Osteocyte (in vitro differentiated cells): ENCODE measurements at regions not wholly inside any gene's neighbourhood (a gene's known extent, or its start where the extent isn't known, plus 50 kb on each side); places are given as distances from the start of the nearest gene placed in this dataset.
"Not testable (repeated sequence)": the region's sequence is repeated elsewhere in the genome, so short reads cannot be mapped to it uniquely, and the experiment has no call there.

Experiments used
- DNase-seq: peaks from one replicate; pipeline ENCODE4 v3.0.0; 2021; ENCODE audit warnings: mixed read lengths; ENCODE audit not compliant: unreplicated experiment; ENCODE audit errors: extremely low spot score
- H3K27ac Mint-ChIP-seq: one replicate; pipeline ENCODE4 v1.8.0; 2021; ENCODE audit warnings: mild to moderate bottlenecking, mixed read lengths; ENCODE audit not compliant: unreplicated experiment
- H3K27me3 Mint-ChIP-seq: one replicate; pipeline ENCODE4 v1.8.0; 2021; ENCODE audit warnings: mixed read lengths; ENCODE audit not compliant: unreplicated experiment
- H3K36me3 Mint-ChIP-seq: one replicate; pipeline ENCODE4 v1.8.0; 2021; ENCODE audit warnings: mixed read lengths; ENCODE audit not compliant: unreplicated experiment
- H3K4me1 Mint-ChIP-seq: one replicate; pipeline ENCODE4 v1.8.0; 2021; ENCODE audit warnings: mixed read lengths; ENCODE audit not compliant: unreplicated experiment
- H3K4me3 Mint-ChIP-seq: one replicate; pipeline ENCODE4 v1.8.0; 2021; ENCODE audit warnings: mild to moderate bottlenecking, moderate library complexity, mixed read lengths; ENCODE audit not compliant: unreplicated experiment
- H3K9me3 Mint-ChIP-seq: one replicate; pipeline ENCODE4 v1.8.0; 2021; ENCODE audit warnings: mixed read lengths; ENCODE audit not compliant: unreplicated experiment
- TF ChIP-seq, protein P1 (sequence below): fragments of 200-600 bp; sonication (generic); IDR thresholded peaks from 2 replicates; pipeline ENCODE4 v1.5.0; 2021; ENCODE audit warnings: antibody characterized with exemption, mild to moderate bottlenecking, moderate library complexity

DNA sequence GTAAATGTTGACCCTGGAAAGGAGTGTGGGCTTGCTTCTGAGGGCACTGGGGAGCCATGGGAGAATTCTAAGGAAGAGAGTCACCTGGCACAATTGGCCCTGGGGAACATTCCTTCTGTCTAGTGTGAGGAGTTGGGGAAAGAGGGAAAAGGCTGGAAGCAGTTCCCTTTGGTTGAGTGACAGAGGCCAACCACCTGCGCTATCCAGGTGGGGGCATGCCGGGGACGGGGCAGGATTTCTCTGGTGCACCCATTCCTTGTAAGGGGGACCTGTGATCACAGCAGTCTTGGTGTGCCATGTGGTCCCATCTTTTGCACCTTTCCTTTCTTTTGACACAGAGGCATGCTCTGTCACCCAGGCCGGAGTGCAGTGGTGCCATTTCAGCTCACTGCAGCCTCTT lies 92.1 kb upstream of the GRK3 start:
- DNase-seq, result no peak
- peaks cover 4% of the 10 kb centered on the region for H3K36me3 Mint-ChIP-seq
- no peak overlapping the region for H3K27ac Mint-ChIP-seq

DNA sequence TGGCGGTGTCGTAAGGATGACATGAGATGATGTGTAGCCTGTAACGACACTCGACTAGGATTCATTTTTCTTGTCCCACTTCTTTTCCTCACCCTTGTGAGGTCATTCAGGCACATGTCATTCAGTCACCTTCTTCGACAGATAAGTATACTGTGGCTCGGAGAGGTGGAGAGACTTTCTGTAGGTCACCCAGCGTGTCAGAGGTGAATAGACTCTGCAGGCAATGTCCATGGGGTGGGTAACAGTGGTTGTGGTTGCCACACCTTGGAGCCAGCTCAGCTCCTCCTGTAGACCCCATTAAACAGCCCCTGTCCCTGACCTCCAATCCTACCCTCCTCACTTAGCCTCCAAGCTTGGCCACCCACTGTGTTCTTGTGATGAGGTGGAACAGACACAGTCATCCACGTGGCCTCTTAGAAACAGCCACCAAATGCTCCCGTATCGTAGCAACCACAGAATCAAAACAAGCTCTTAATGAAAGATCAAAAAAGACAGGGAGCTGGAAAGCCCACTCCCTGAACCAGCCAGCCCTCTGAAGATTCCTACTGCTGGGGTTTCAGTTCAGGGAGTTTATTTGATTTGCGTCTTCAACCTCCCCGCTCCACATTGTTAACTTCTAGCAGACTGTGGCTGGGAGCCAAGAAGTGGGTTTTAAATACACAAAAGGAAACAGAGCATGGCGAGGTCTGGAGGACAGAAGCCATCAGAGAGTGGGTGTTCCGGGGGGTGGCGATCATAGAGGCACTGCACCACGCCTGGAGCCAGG lies 89.0 kb upstream of the GRK3 start:
- DNase-seq, result no peak
- no peak overlapping the region for H3K4me3 Mint-ChIP-seq
- no peak overlapping the region for H3K27ac Mint-ChIP-seq
- H3K9me3 Mint-ChIP-seq, result peaks cover 3% of the 10 kb centered on the region
- no peaks in the 10 kb centered on the region for H3K4me1 Mint-ChIP-seq
- no peaks in the 10 kb centered on the region for H3K27me3 Mint-ChIP-seq
- TF ChIP-seq, protein P1, sequence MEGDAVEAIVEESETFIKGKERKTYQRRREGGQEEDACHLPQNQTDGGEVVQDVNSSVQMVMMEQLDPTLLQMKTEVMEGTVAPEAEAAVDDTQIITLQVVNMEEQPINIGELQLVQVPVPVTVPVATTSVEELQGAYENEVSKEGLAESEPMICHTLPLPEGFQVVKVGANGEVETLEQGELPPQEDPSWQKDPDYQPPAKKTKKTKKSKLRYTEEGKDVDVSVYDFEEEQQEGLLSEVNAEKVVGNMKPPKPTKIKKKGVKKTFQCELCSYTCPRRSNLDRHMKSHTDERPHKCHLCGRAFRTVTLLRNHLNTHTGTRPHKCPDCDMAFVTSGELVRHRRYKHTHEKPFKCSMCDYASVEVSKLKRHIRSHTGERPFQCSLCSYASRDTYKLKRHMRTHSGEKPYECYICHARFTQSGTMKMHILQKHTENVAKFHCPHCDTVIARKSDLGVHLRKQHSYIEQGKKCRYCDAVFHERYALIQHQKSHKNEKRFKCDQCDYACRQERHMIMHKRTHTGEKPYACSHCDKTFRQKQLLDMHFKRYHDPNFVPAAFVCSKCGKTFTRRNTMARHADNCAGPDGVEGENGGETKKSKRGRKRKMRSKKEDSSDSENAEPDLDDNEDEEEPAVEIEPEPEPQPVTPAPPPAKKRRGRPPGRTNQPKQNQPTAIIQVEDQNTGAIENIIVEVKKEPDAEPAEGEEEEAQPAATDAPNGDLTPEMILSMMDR, result no peak
- H3K36me3 Mint-ChIP-seq, result peaks cover 11% of the 10 kb centered on the region

More for the DNA sequence above, 92.1 kb upstream of the GRK3 start:
- H3K4me1 Mint-ChIP-seq, result no peaks in the 10 kb centered on the region
- TF ChIP-seq, protein P1, result no peak
- H3K9me3 Mint-ChIP-seq, result no peaks in the 10 kb centered on the region
- H3K27me3 Mint-ChIP-seq, result no peaks in the 10 kb centered on the region
- no peak overlapping the region for H3K4me3 Mint-ChIP-seq

GRCh38 chr22:25477358-25477757 lies 87.1 kb upstream of the GRK3 start:
- no peaks in the 10 kb centered on the region for H3K4me1 Mint-ChIP-seq
- H3K27me3 Mint-ChIP-seq, result no peaks in the 10 kb centered on the region
- H3K9me3 Mint-ChIP-seq, result peaks cover 3% of the 10 kb centered on the region
- TF ChIP-seq, protein P1, result no peak
- H3K27ac Mint-ChIP-seq, result no peak overlapping the region
- peaks cover 25% of the 10 kb centered on the region for H3K36me3 Mint-ChIP-seq
- no peak overlapping the region for H3K4me3 Mint-ChIP-seq
- DNase-seq, result no peak

GRCh38 chr22:25478111-25478510 lies 86.4 kb upstream of the GRK3 start:
- no peak overlapping the region for H3K4me3 Mint-ChIP-seq
- H3K9me3 Mint-ChIP-seq, result peaks cover 3% of the 10 kb centered on the region
- TF ChIP-seq, protein P1, result no peak
- H3K27me3 Mint-ChIP-seq, result no peaks in the 10 kb centered on the region
- no peak for DNase-seq
- H3K4me1 Mint-ChIP-seq, result no peaks in the 10 kb centered on the region
- H3K27ac Mint-ChIP-seq, result no peak overlapping the region
- peaks cover 27% of the 10 kb centered on the region for H3K36me3 Mint-ChIP-seq

GRCh38 chr22:25478528-25478927 lies 85.9 kb upstream of the GRK3 start:
- Mint-ChIP-seq H3K27ac (no peak overlapping the region), H3K4me3 (no peak overlapping the region), H3K9me3 (peaks cover 3% of the 10 kb centered on the region), H3K36me3 (peaks cover 30% of the 10 kb centered on the region), H3K27me3 (no peaks in the 10 kb centered on the region), H3K4me1 (no peaks in the 10 kb centered on the region)
- DNase-seq, result no peak
- TF ChIP-seq, protein P1, result no peak

DNA sequence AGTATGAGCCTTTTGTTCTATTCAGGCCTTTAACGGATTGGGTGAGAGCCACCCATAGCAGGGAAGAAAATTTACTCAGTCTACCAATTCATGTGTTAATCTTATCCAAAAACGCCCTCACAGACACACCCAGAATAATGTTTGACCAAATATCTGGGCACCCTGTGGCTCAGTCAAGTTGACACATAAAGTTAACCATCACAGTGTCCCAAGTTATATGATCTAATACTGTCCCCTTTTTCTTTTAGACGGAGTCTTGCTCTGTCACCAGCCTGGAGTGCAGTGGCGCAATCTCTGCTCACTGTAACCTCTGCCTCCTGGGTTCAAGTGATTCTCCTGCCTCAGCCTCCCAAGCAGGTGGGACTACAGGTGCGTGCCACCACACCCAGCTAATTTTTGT lies 83.6 kb upstream of the GRK3 start:
- peaks cover 46% of the 10 kb centered on the region for H3K36me3 Mint-ChIP-seq
- not testable (repeated sequence) for DNase-seq, H3K9me3 Mint-ChIP-seq, H3K27ac Mint-ChIP-seq, H3K4me3 Mint-ChIP-seq, H3K4me1 Mint-ChIP-seq, H3K27me3 Mint-ChIP-seq
